H7 (cell line): ENCODE measurements at regions not wholly inside any gene's neighbourhood (a gene's known extent, or its start where the extent isn't known, plus 50 kb on each side); places are given as distances from the start of the nearest gene placed in this dataset.

Experiments used
- DNase-seq: peaks from one replicate; pipeline ENCODE4 v3.0.0; 2012
- H3K27me3 ChIP-seq: 2 replicates; pipeline ENCODE4 v1.6.0; 2011; ENCODE audit warnings: mild to moderate bottlenecking, low read length; ENCODE audit not compliant: control insufficient read depth, insufficient read depth
- H3K36me3 ChIP-seq: replicated peaks from 2 replicates; pipeline ENCODE4 v1.5.1; 2011; ENCODE audit warnings: low read length; ENCODE audit not compliant: control insufficient read depth, insufficient read depth
- H3K4me3 ChIP-seq: 2 replicates; pipeline ENCODE4 v1.5.1; 2011; ENCODE audit warnings: low read depth, mild to moderate bottlenecking, control low read depth, low read length, moderate library complexity; ENCODE audit not compliant: insufficient read depth

DNA sequence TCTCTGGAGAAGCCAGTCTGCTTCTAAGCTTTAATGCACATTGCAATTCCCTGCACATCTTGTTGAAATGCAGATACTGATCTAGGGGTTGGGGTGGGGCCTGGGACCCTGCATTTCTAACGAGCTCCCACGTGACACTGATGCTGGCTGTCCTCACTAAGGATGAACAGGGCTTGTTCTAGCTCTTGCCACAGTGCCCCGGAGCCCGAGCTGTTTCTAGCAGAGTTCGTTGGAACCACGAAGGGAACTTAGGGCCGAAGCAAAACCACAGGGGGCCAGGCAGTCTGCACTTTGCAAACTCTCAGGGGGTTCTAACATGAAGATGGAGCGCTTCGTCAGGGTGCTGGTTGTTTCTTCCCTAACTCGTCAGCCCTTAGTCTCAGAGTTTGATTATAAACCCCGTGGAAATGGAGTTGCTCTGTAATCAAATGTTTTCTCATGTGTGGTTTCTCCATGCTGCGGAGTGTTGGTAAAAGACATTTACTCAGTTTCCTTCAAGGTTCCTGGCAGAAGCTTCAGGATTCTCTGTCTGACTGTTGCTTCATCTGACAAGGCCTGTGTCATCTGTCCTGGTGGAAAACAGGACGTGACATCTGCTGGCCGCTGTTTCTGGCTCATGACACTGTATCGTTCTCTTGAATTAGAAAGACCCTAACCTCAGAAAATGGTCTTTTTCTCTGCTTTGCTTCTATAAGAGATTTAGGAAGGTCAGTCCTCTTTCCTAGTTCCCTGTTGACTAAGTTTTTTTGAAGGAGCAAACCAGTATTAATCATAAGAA is 221.5 kb downstream of the TEX29 start:
- Histone ChIP-seq H3K4me3 (no peak overlapping the region), H3K27me3 (peaks cover 1% of the 10 kb centered on the region; the same call in 1 of the 2 replicates), H3K36me3 (no peaks in the 10 kb centered on the region)
- DNase-seq, result no peak

DNA sequence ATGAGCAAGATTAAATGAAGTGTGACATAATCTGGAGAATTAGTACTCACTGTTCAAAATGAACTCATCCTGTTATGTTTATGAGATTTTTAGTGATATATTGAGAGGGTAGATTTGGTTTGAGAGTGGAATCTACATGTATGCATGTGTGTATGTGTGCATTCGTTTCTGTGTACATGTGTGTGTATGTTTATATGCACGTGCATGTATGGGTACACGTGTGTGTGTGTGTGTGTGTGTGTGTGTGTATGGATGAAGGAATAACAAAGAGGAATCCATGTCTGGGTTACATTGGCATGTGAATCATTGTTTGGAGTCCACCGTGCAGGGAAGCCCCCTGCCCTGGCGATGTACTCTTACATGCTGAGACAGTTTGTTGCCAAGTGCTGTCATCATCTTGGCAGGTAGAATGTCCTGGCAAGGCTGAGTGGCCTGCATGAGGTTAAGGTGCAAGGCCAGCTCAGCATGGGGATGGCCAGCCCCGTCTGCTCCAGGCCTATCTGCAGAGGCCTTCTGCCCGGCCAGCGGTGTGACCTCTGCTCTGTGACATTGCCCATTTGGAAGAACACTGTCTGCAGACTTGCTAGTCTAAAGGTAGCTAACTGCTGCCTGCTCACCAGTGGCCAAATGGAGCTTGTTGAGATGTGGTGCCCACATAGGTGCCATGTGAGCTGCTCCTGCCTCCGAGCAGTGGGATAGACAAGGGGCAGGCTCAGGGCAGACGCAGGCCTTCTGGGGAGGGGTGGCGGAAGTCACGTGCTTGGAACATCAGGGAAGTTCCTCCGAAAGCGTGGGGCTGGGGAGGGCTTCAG is 222.3 kb downstream of the TEX29 start:
- Histone ChIP-seq H3K36me3 (no peaks in the 10 kb centered on the region), H3K27me3 (no peaks in the 10 kb centered on the region), H3K4me3 (no peak overlapping the region)
- DNase-seq, result peak; percentile 16

DNA sequence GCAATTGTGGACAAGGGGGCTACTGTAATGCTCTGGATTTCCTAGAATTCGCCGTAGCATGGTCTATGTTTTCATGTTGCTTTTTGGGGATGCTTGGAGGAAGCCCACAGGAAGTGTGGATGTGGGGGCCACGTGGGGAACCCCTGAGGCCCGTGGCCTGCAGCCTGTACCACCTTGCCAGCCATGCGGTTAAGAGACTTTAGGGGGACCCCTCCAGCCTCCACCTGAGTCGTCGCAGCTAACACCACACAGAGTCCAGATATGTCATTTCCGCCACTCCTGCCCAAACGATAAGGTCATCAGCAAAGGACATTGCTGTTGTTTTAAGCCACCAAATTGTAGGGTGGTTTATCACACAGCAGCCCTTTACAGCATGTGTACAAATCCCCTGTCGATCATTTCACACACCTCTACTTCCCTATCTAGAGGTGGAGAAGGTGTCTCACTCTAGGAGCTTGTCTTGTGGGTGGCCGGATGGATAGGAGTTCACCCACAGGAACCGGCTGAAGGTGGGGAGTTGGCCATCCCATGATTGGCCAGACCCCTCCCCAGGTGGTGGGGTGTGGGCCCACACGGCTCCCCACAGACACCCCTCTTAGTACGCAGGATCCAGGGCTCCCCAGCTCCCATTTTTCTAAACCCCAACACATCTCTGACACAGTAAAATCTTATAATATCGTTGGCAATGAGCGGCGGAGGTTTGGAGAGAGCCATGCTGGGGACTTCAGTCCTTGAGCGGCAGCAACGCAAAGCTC is 226.7 kb downstream of the TEX29 start:
- DNase-seq, result no peak
- no peaks in the 10 kb centered on the region; the same call in 1 of the 2 replicates for H3K27me3 ChIP-seq
- no peak overlapping the region for H3K4me3 ChIP-seq
- H3K36me3 ChIP-seq, result no peaks in the 10 kb centered on the region

DNA sequence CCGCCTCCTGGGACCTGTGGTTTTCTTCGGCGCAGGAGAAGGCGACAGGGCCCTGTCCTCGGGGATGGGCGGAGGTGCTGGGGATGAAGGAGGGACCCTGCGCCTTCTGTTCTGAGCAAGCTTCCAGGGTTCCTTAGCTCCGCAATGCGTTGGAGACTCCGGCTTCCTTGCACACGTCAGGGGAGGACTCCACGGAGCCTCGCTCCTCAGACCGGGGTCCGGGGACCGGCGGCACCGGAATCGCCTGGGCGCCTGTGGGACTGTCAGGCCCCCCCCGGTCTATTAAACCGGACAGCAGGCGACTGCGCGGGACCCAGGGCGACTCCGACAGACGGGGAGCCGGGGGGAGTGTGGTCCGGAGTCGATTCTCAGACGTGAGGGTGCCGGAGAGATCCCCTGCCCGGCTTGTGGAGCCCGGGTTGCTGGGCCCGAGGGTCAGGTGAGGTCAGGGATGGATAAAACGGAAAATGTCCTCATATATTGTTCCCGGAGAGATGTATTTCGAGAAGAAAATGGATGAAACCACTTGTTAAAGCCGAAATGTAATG is 227.4 kb downstream of the TEX29 start:
- DNase-seq, result no peak
- H3K4me3 ChIP-seq, result no peak overlapping the region
- no peaks in the 10 kb centered on the region for H3K36me3 ChIP-seq
- H3K27me3 ChIP-seq, result no peaks in the 10 kb centered on the region; the same call in 1 of the 2 replicates

DNA sequence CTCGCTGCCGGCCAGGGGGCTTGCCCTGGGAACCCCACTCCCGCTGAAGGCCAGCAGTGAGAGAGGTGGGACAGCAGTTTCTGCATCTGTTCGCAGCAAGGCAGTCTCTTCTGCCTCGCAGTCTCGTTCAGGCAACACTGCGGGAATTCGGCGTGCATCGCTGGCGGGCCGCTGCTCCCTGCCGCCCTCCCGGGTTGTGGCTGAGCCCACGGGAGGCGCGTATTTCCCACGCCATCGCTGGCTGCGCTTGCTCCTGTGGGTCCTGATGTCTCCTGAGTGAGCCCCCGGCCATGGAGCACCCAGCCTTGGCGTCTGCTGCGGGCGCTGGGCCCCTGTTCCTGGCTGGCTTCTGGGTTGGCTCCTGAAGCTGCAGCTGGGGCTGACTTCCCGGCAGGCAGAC is 227.9 kb downstream of the TEX29 start:
- Histone ChIP-seq H3K4me3 (no peak overlapping the region), H3K36me3 (no peaks in the 10 kb centered on the region), H3K27me3 (no peaks in the 10 kb centered on the region; the same call in 1 of the 2 replicates)
- no peak for DNase-seq

DNA sequence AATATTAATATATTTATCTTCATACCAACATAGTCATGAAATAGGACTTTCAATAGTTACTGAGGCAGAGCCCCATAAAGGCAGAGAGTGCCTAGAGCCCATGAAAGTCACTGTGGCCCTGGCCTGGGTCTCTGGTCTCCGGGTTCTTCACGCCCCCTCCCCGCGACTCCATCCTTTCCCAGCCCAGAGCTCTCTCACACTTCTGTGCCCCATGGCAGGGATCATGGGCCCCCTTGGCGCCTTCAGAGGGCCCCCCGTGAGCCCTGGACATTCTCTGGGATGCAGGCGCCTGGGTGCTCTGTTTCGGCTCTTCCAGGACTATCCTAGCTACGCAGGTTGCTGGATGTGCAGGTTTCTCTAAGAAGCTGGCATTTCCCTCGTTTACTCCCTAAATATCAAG is 228.4 kb downstream of the TEX29 start:
- no peaks in the 10 kb centered on the region for H3K36me3 ChIP-seq
- no peaks in the 10 kb centered on the region; the same call in 1 of the 2 replicates for H3K27me3 ChIP-seq
- no peak overlapping the region for H3K4me3 ChIP-seq
- no peak for DNase-seq

DNA sequence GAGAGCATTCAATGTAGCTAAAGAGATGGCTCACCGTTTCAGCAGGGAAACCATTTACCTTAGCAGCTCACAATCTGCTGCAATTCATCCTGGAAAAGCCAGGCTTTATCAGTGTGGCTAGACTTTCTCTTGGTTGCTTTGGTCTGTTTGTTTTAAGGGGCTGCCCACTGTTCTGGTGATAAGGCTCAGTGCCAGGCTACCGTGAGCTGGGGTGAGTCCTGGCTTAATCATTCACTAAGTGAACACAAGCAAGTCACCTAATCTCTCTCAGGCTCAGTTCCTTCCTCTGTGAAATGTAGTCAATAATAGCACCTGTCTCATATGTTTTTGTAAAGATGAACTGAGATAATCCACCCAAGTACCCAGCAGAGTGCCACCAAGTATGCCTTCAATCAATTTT is 229.0 kb downstream of the TEX29 start:
- no peaks in the 10 kb centered on the region for H3K36me3 ChIP-seq
- H3K27me3 ChIP-seq, result no peaks in the 10 kb centered on the region; the same call in 1 of the 2 replicates
- DNase-seq, result no peak
- no peak overlapping the region for H3K4me3 ChIP-seq

DNA sequence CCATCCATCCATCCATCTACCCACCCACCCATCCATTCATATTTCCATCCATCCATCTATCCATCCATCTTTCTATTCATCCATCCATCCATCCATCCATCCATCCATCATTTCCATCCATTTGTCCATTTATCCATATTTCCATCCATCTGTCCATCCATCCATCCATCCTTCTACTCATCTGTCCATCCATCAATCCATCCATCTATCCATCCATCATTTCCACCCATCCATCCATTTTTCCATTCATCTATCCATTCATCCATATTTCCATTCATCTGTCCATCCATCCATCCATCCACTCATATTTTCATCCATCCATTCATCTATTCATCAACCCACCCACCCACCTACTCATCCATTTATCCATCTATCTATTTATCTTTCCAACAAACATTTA is 229.6 kb downstream of the TEX29 start:
- Histone ChIP-seq H3K4me3 (no peak overlapping the region), H3K27me3 (no peaks in the 10 kb centered on the region; the same call in 1 of the 2 replicates), H3K36me3 (no peaks in the 10 kb centered on the region)
- DNase-seq, result no peak

DNA sequence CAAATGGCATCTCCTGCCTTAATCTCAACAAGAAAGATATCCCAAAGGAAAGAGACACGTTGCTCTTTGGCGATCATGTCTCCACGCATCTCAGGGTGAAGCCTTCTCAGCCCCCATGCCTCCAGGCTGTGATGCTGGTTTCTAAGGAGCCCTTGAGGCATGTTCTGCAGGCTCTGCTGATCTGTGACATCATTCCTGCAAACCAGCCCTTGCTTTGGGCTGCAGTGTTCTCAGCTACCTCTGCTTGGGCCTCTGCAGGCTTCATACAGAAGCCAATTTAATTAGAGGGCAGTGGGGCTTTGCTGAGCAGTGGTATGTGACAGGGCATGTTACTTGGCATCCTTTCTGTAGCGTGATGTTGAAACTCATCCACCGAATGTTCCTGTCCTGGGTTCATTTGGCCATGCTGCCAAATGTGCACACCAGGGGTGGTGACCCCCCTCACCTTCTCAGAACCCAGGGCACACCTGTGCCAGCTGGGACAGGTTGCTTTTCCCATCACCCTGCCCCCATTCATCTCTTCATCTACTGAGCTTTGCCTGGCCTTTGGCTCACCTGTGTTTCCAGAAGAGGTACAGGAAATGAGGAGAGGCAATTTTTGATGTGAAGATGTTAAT is 230.9 kb downstream of the TEX29 start:
- no peaks in the 10 kb centered on the region for H3K36me3 ChIP-seq
- no peaks in the 10 kb centered on the region; the same call in 1 of the 2 replicates for H3K27me3 ChIP-seq
- no peak for DNase-seq
- no peak overlapping the region for H3K4me3 ChIP-seq

DNA sequence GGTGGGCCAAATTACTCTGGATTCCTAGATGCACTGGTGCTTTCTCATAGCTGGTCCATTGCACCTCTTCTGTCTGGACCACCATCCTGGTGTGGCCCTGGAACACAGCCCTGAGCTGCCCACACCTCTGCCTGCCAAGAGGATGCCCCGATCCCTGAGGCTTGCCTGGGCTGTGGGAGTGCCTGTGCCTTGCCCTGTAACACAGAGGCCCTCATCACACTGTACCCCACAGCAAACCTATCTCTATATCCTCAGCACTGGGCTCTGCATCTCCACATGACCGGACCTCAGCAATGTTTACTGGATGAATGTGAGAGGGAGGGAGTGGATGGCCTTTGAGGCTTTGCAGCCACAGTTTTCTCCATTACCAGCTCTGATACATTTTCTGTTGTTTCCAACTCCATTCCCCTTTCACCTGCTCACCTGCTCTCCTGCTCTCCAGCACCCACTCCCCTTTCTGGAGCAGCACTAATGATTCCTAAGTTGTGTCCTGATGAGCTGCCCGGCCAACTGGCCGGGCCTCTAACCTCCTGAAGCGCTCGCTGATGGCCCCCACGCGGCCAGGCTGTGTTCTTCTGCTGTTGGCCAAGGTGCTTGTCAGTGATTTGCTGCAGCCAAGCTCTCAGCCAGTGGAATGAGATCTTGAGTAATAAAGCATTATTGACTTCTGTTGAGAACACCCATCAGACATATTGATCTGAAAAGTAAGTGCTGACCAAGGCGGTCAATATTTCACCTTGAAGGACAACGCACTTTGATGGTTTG is 232.6 kb downstream of the TEX29 start:
- Histone ChIP-seq H3K36me3 (no peaks in the 10 kb centered on the region), H3K4me3 (no peak overlapping the region), H3K27me3 (no peaks in the 10 kb centered on the region; the same call in 1 of the 2 replicates)
- DNase-seq, result no peak

DNA sequence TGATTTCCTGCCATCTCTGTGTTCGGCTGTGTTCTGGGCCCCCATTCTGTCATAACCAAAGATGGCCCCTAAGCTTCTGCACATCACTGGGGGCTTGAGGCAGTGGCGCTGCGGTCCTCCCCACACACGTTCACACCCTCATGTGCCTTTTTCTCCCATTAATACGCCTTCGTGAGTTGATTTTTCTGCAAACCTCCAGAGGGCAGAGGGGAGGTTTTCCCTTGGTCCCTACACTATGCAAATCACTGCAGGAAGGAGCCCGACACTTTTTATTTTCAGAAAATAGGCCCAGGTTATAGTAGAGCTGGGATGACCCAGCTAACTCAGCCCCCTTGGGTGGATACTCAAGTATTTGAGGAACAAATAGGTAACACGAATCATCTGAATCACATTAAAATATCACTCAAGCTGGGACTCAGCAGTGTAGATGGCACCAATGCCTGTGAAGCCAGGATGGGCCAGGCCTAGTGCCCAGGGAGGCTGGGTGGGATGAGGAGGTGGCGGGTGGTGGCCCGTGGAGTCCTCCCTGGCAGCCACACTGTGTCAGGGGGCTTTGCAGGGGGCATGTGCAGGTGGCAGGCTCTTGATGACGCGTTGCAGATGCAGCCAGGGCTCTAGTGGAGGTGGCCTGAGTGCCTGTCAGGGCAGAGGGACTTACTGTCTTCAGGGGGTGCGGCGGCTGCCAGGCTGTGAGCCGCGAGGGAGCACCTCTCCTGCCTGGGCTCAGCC is 234.3 kb downstream of the TEX29 start:
- Histone ChIP-seq H3K4me3 (no peak overlapping the region), H3K27me3 (no peaks in the 10 kb centered on the region; the same call in 1 of the 2 replicates), H3K36me3 (no peaks in the 10 kb centered on the region)
- DNase-seq, result peak; percentile 69

DNA sequence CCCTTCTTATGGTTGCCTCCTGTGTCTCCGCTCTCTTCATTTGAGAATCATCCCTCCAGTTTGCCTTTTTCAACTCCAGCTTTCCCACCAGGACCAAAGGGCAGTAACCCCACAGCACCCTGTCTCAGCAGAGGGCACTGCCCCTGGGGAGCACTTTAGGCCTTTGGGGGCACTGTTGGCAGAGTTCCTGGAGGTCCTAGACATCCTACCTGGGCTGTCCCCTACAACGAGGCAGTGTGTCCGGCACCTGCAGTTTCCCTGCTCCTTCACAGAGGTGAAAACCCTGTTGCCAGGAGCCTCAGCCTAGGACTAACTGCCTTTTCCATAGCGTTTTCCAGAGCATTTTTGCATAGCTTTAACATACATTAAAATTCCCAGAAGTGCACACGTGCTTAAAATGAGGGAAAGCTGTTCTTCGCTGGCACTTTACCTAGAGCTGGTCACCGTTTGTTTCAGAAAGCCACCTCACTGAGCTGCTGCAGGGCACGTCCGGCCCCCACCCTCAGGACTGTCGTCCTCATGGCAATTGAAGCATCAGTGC is 234.9 kb downstream of the TEX29 start:
- Histone ChIP-seq H3K27me3 (no peaks in the 10 kb centered on the region; the same call in 1 of the 2 replicates), H3K4me3 (no peak overlapping the region), H3K36me3 (no peaks in the 10 kb centered on the region)
- DNase-seq, result no peak

DNA sequence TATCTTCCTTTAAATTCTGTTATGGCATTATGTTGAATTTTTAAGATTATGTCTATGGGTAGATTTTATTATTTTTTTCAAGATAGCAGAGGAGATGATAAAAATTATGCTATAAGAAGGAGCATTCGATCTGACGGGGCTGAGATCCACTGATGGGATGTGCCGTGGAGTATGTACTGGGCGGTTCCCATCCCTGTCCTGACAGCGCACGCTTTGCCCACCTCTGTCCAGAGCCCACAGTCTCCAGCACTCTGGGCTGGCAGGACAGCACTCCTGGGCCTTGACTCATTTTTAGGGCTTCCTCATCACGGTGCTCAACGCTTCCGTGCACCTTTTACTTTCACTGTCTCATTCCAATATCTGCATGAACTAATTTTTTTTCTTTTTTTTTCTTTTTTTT is 235.5 kb downstream of the TEX29 start:
- no peak for DNase-seq
- Histone ChIP-seq H3K4me3 (no peak overlapping the region), H3K27me3 (no peaks in the 10 kb centered on the region; the same call in 1 of the 2 replicates), H3K36me3 (no peaks in the 10 kb centered on the region)
